GM12878 (cell line): ENCODE measurements at regions not wholly inside any gene's neighbourhood (a gene's known extent, or its start where the extent isn't known, plus 50 kb on each side); places are given as distances from the start of the nearest gene placed in this dataset.

Source experiments
- ATAC-seq: fragments of 200-7000 bp; cut with Tn5 transposase; 3 replicates; pipeline ENCODE4 v1.9.1; 2020; ENCODE audit warnings: mild to moderate bottlenecking, moderate library complexity
- BruUV-seq: library from RNA; stranded (reverse); fragments of 400-500 nt; replicated peaks from 2 replicates; lab custom pipeline; 2021; lab: Mats Ljungman, UMichigan
- CTCF ChIA-PET: fragments of 300-600 bp; sonication (Branson Sonifier 250); formaldehyde crosslinking; extraction: SDS; loops from one replicate; lab custom pipeline; 2021; ENCODE audit warnings: inconsistent platforms; lab: Yijun Ruan, JAX
- POLR2A ChIA-PET: fragments of 350-600 bp; formaldehyde crosslinking; extraction: SDS; loops from one replicate; lab custom pipeline; 2021; ENCODE audit warnings: inconsistent platforms; lab: Charles Lee
- RAD21 ChIA-PET: fragments of 300-600 bp; sonication (Branson Sonifier 250); formaldehyde crosslinking; loops from one replicate; lab custom pipeline; 2023; ENCODE audit warnings: antibody characterized with exemption; ENCODE audit not compliant: unreplicated experiment; lab: Charles Lee
- SMC1A ChIA-PET: fragments of 300-600 bp; sonication (Branson Sonifier 250); formaldehyde crosslinking; loops from one replicate; lab custom pipeline; 2023; ENCODE audit not compliant: unreplicated experiment, uncharacterized antibody; lab: Charles Lee
- DNase-seq: peaks from one replicate; pipeline ENCODE4 v3.0.0-alpha.2; 2011; ENCODE audit warnings: low read depth, low spot score
- FAIRE-seq: peaks from 3 replicates; lab custom pipeline; 2011; peaks lifted over from hg19 to GRCh38; lab: Jason Lieb, UNC
- H2AFZ ChIP-seq: 2 replicates; pipeline ENCODE4 v1.6.0; 2011; ENCODE audit warnings: low read depth, low read length, control low read depth; ENCODE audit not compliant: control insufficient read depth
- H3K27ac ChIP-seq: 2 replicates; pipeline ENCODE4 v1.5.1; 2011; ENCODE audit warnings: control low read depth; ENCODE audit not compliant: control insufficient read depth, insufficient read depth
- H3K27me3 ChIP-seq, 2 experiments: replicated peaks in 1 of 2; 2 replicates each; pipeline versions ENCODE4 v1.6.0 to v1.6.1; 2011; ENCODE audit warnings: low read length in 1 of 2; ENCODE audit not compliant: control insufficient read depth in 2 of 2, insufficient read depth in 2 of 2
- H3K36me3 ChIP-seq, 2 experiments: 2 replicates each; pipeline ENCODE4 v1.5.1; 2011; ENCODE audit warnings: low read length in 1 of 2; ENCODE audit not compliant: control insufficient read depth in 2 of 2, insufficient read depth in 2 of 2
- H3K4me1 ChIP-seq: 2 replicates; pipeline ENCODE4 v1.6.1; 2011; ENCODE audit warnings: mild to moderate bottlenecking, low read length, moderate library complexity, mixed read lengths; ENCODE audit not compliant: control insufficient read depth, insufficient read depth
- H3K4me2 ChIP-seq: 2 replicates; pipeline ENCODE4 v1.6.0; 2011; ENCODE audit warnings: control low read depth; ENCODE audit not compliant: control insufficient read depth, insufficient read depth
- H3K4me3 ChIP-seq: fragments of 200-600 bp; sonication (generic); 2 replicates; pipeline ENCODE4 v1.5.1; 2016
- H3K79me2 ChIP-seq: 2 replicates; pipeline ENCODE4 v1.6.0; 2011; ENCODE audit warnings: low read length; ENCODE audit not compliant: control insufficient read depth, insufficient read depth
- H3K9ac ChIP-seq: 2 replicates; pipeline ENCODE4 v1.8.0; 2011; ENCODE audit warnings: low read length, control low read depth, mixed read lengths; ENCODE audit not compliant: control insufficient read depth, insufficient read depth
- H3K9me3 ChIP-seq: replicated peaks from 3 replicates; pipeline ENCODE4 v1.5.1; 2011; ENCODE audit warnings: mild to moderate bottlenecking, low read length; ENCODE audit not compliant: control insufficient read depth, insufficient read depth
- H4K20me1 ChIP-seq: 2 replicates; pipeline ENCODE4 v1.6.0; 2011; ENCODE audit not compliant: control insufficient read depth, insufficient read depth
- CBX3 ChIP-seq: fragments of 200-600 bp; sonication (generic); IDR thresholded peaks from 2 replicates; pipeline ENCODE4 v1.6.1; 2016; ENCODE audit warnings: low read depth, borderline replicate concordance
- CBX5 ChIP-seq: sonication (generic); IDR thresholded peaks from 2 replicates; pipeline ENCODE4 v1.6.1; 2016; ENCODE audit warnings: low read depth, moderate library complexity, mild to moderate bottlenecking, inconsistent platforms
- CHD2 ChIP-seq: IDR thresholded peaks from 2 replicates; pipeline ENCODE4 v1.6.1; 2011; ENCODE audit warnings: low read depth, low read length, improper control_type of control experiment, borderline replicate concordance
- CUX1 ChIP-seq: IDR thresholded peaks from 2 replicates; pipeline ENCODE4 v1.6.1; 2012; ENCODE audit warnings: improper control_type of control experiment, low read depth, low read length; ENCODE audit not compliant: insufficient replicate concordance
- ESRRA ChIP-seq: IDR thresholded peaks from 2 replicates; pipeline ENCODE4 v1.6.1; 2012; ENCODE audit warnings: mild to moderate bottlenecking, low read length, improper control_type of control experiment
- JUNB ChIP-seq: IDR thresholded peaks from 2 replicates; pipeline ENCODE4 v1.6.1; 2016; ENCODE audit warnings: antibody characterized with exemption, mild to moderate bottlenecking
- NFIC ChIP-seq: IDR thresholded peaks from 2 replicates; pipeline ENCODE4 v1.6.1; 2012; ENCODE audit warnings: low read depth, mild to moderate bottlenecking, inconsistent platforms, low read length, moderate library complexity
- NR2F1 ChIP-seq: fragments of 450-650 bp; conservative IDR thresholded peaks from 2 replicates; pipeline ENCODE4 v1.6.1; 2017; ENCODE audit warnings: mild to moderate bottlenecking
- RBBP5 ChIP-seq: fragments of 200-600 bp; sonication (generic); conservative IDR thresholded peaks from 2 replicates; pipeline ENCODE4 v1.6.1; 2016
- SIX5 ChIP-seq: IDR thresholded peaks from 2 replicates; pipeline ENCODE4 v1.6.1; 2011; ENCODE audit warnings: mild to moderate bottlenecking, low read depth, low read length, moderate library complexity; ENCODE audit not compliant: severe bottlenecking
- SREBF1 ChIP-seq: IDR thresholded peaks from 2 replicates; pipeline ENCODE4 v1.6.1; 2012; ENCODE audit warnings: mild to moderate bottlenecking, low read length
- ZBED1 ChIP-seq: IDR thresholded peaks from 2 replicates; pipeline ENCODE4 v1.6.1; 2016; ENCODE audit warnings: borderline replicate concordance
- ZBTB11 ChIP-seq: fragments of 450-650 bp; formaldehyde crosslinking; IDR thresholded peaks from 2 replicates; pipeline ENCODE4 v1.5.0; 2022; ENCODE audit warnings: mild to moderate bottlenecking, missing genetic modification characterization
- ZNF207 ChIP-seq: fragments of 450-650 bp; IDR thresholded peaks from 2 replicates; pipeline ENCODE4 v1.6.1; 2014; ENCODE audit warnings: antibody characterized with exemption, mild to moderate bottlenecking, borderline replicate concordance
- ZNF217 ChIP-seq: fragments of 450-650 bp; IDR thresholded peaks from 2 replicates; pipeline ENCODE4 v1.6.1; 2017; ENCODE audit warnings: antibody characterized with exemption, mild to moderate bottlenecking
- whole genome bisulfite sequencing: methylation state at CpG from one replicate; pipeline ENCODE4 v1.1.6; 2016; ENCODE audit warnings: low lambda C conversion rate; ENCODE audit not compliant: insufficient replicate concordance, insufficient coverage; ENCODE audit errors: missing lambda C conversion rate; 5-methylcytosine and 5-hydroxymethylcytosine counted together
- in situ Hi-C: fragments of 300-500 bp; cut with MboI; formaldehyde crosslinking; loops from 9 replicates; pipeline ENCODE4 v1.14.3; 2018; ENCODE audit warnings: mixed read lengths
- intact Hi-C: fragments of 100-400 bp; cut with micrococcal nuclease; formaldehyde crosslinking; loops from one replicate; pipeline ENCODE4 v1.14.2; 2022; ENCODE audit not compliant: unreplicated experiment
- TF ChIP-seq, protein P1 (sequence below): IDR thresholded peaks from 2 replicates; pipeline ENCODE4 v1.6.1; 2011; ENCODE audit warnings: low read depth, low read length, improper control_type of control experiment, borderline replicate concordance

GRCh38 chr7:28290496-28290895 lies 109.9 kb upstream of the JAZF1 start (continued):
- TF ChIP-seq ZNF217 (no peak), CBX3 (no peak), SIX5 (no peak)

DNA sequence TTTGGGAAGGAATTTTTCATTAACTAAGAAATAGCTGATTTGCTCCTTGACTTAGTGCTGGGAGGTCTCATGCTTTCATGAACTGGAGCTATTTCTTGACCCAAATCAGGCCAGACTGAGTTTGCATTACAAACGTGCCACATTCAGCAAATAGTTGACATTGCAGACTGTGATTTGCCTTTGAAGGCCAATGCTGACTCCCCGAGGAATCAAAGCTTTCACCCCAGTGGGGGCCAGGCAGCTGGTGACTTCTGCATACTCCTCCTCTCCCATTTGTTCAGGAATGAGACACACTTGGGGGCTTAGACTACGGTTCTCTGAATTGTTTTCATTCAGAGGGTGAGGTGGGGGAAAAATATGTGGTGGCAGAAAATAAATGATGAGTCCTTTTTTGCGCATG lies 111.0 kb upstream of the JAZF1 start:
- no peaks in the 10 kb centered on the region for H3K4me1 ChIP-seq
- ATAC-seq, result no peak
- no peak overlapping the region for H2AFZ ChIP-seq
- BruUV-seq, result no TSS peak
- no peak overlapping the region for H3K27ac ChIP-seq
- in situ Hi-C loops (no loop called here), intact Hi-C loops (no loop called here)
- no peak overlapping the region for H3K4me3 ChIP-seq
- H3K79me2 ChIP-seq, result no peaks in the 10 kb centered on the region
- no peak overlapping the region for H3K4me2 ChIP-seq
- peaks cover 2 to 4% of the 10 kb centered on the region in 2 experiments; a peak in 2 of 4 replicates for H3K27me3 ChIP-seq
- H3K36me3 ChIP-seq, result no peaks in the 10 kb centered on the region
- H3K9ac ChIP-seq, result no peak overlapping the region
- FAIRE-seq, result no peak
- POLR2A ChIA-PET, result no interaction called here
- H4K20me1 ChIP-seq, result no peaks in the 10 kb centered on the region
- WGBS, result 22% methylated on average over 4 of the region's 4 CpGs
- SMC1A ChIA-PET, result interaction anchor here (1.5 kb wide), 1 partner anchor 10 kb away, joined by 4 read pairs; no protein-coding TSS in a partner anchor
- DNase-seq, result no peak
- RAD21 ChIA-PET, result interaction anchor here (0.6 kb wide), 1 partner anchor 438 kb away, joined by 3 read pairs; no protein-coding TSS in a partner anchor
- H3K9me3 ChIP-seq, result no peaks in the 10 kb centered on the region
- CTCF ChIA-PET, result no interaction called here
- TF ChIP-seq SREBF1, result no peak
- TF ChIP-seq, protein P1, sequence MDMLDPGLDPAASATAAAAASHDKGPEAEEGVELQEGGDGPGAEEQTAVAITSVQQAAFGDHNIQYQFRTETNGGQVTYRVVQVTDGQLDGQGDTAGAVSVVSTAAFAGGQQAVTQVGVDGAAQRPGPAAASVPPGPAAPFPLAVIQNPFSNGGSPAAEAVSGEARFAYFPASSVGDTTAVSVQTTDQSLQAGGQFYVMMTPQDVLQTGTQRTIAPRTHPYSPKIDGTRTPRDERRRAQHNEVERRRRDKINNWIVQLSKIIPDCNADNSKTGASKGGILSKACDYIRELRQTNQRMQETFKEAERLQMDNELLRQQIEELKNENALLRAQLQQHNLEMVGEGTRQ, result no peak
- no peak for TF ChIP-seq RBBP5
- TF ChIP-seq CBX5, result no peak
- TF ChIP-seq CUX1, result no peak
- no peak for TF ChIP-seq ZBED1
- no peak for TF ChIP-seq ZNF207
- TF ChIP-seq CHD2, result no peak
- no peak for TF ChIP-seq NR2F1
- no peak for TF ChIP-seq ZBTB11
- no peak for TF ChIP-seq NFIC
- no peak for TF ChIP-seq JUNB
- TF ChIP-seq ESRRA, result no peak
